Left ventricle myocardium inferior (tissue), 1 donor: ENCODE measurements at regions not wholly inside any gene's neighbourhood (a gene's known extent, or its start where the extent isn't known, plus 50 kb on each side); places are given as distances from the start of the nearest gene placed in this dataset.
"Not testable (repeated sequence)": the region's sequence is repeated elsewhere in the genome, so short reads cannot be mapped to it uniquely, and the experiment has no call there.

Experiments used
- DNase-seq: peaks from one replicate; pipeline ENCODE4 v3.0.0-alpha.2; 2020
- H3K27ac ChIP-seq: fragments of 200-600 bp; replicated peaks from 2 replicates; pipeline ENCODE4 v1.8.0; 2021
- H3K27me3 ChIP-seq: fragments of 200-600 bp; 2 replicates; pipeline ENCODE4 v1.8.0; 2021; ENCODE audit warnings: low read depth
- H3K36me3 ChIP-seq: fragments of 200-600 bp; 2 replicates; pipeline ENCODE4 v1.8.0; 2021
- H3K4me1 ChIP-seq: fragments of 200-600 bp; 2 replicates; pipeline ENCODE4 v1.8.0; 2021
- H3K4me3 ChIP-seq: fragments of 200-600 bp; 2 replicates; pipeline ENCODE4 v1.8.0; 2021; ENCODE audit warnings: mild to moderate bottlenecking, moderate library complexity
- H3K9me3 ChIP-seq: fragments of 200-600 bp; replicated peaks from 2 replicates; pipeline ENCODE4 v1.8.0; 2021
- CTCF ChIP-seq: fragments of 200-600 bp; IDR thresholded peaks from 2 replicates; pipeline ENCODE4 v1.8.0; 2021; ENCODE audit warnings: antibody characterized with exemption, mild to moderate bottlenecking, borderline replicate concordance
- intact Hi-C: fragments of 100-400 bp; cut with micrococcal nuclease; formaldehyde crosslinking; loops from one replicate; pipeline ENCODE4 v1.11.0; 2022
- donor health status: DM: no; HTN: yes; CAD: no; lungs with severe emphysema.

GRCh38 chr4:97072666-97073065, 1070.6 kb downstream of the STPG2 start:
- intact Hi-C loops: no loop called here
- DNase-seq: no peak
- no peak for TF ChIP-seq CTCF
- Histone ChIP-seq H3K4me1 (no peaks in the 10 kb centered on the region), H3K9me3 (no peaks in the 10 kb centered on the region), H3K27ac (no peak overlapping the region), H3K36me3 (no peaks in the 10 kb centered on the region), H3K27me3 (no peaks in the 10 kb centered on the region), H3K4me3 (no peak overlapping the region)

GRCh38 chr4:97073194-97073593, 1070.1 kb downstream of the STPG2 start:
- no peak for TF ChIP-seq CTCF
- no peak overlapping the region for H3K27ac ChIP-seq
- intact Hi-C loops: no loop called here

GRCh38 chr4:97074531-97074930, 1068.7 kb downstream of the STPG2 start:
- Histone ChIP-seq H3K4me3 (no peak overlapping the region), H3K27ac (no peak overlapping the region), H3K9me3 (no peaks in the 10 kb centered on the region), H3K27me3 (no peaks in the 10 kb centered on the region), H3K4me1 (no peaks in the 10 kb centered on the region), H3K36me3 (no peaks in the 10 kb centered on the region)
- DNase-seq: no peak
- no peak for TF ChIP-seq CTCF
- intact Hi-C loops: no loop called here

More at GRCh38 chr4:97073194-97073593, 1070.1 kb downstream of the STPG2 start:
- H3K9me3 ChIP-seq: no peaks in the 10 kb centered on the region
- H3K4me3 ChIP-seq: no peak overlapping the region
- no peaks in the 10 kb centered on the region for H3K27me3 ChIP-seq
- no peak for DNase-seq
- H3K36me3 ChIP-seq: no peaks in the 10 kb centered on the region
- H3K4me1 ChIP-seq: no peaks in the 10 kb centered on the region

GRCh38 chr4:97081951-97082350, 1061.3 kb downstream of the STPG2 start:
- Histone ChIP-seq H3K4me3 (no peak overlapping the region), H3K27ac (no peak overlapping the region), H3K4me1 (no peaks in the 10 kb centered on the region), H3K9me3 (no peaks in the 10 kb centered on the region), H3K27me3 (no peaks in the 10 kb centered on the region), H3K36me3 (no peaks in the 10 kb centered on the region)
- no peak for TF ChIP-seq CTCF
- intact Hi-C loops: no loop called here
- DNase-seq: no peak

GRCh38 chr4:97097036-97097435, 1046.2 kb downstream of the STPG2 start:
- H3K4me3 ChIP-seq, intact Hi-C loops, H3K27me3 ChIP-seq: not testable (repeated sequence)

GRCh38 chr4:97101171-97101570, 1042.1 kb downstream of the STPG2 start:
- H3K4me3 ChIP-seq, H3K27ac ChIP-seq, DNase-seq, H3K9me3 ChIP-seq, intact Hi-C loops, H3K36me3 ChIP-seq, H3K4me1 ChIP-seq, H3K27me3 ChIP-seq: not testable (repeated sequence)

More at GRCh38 chr4:97097036-97097435, 1046.2 kb downstream of the STPG2 start:
- not testable (repeated sequence) for DNase-seq, H3K4me1 ChIP-seq, H3K27ac ChIP-seq, H3K9me3 ChIP-seq, H3K36me3 ChIP-seq

GRCh38 chr4:97103252-97103651, 1040.0 kb downstream of the STPG2 start:
- H3K4me3 ChIP-seq: no peak overlapping the region
- DNase-seq: no peak
- no peaks in the 10 kb centered on the region for H3K27me3 ChIP-seq
- TF ChIP-seq CTCF: no peak
- no peak overlapping the region for H3K27ac ChIP-seq
- intact Hi-C loops: no loop called here
- H3K4me1 ChIP-seq: no peaks in the 10 kb centered on the region
- no peaks in the 10 kb centered on the region for H3K36me3 ChIP-seq
- H3K9me3 ChIP-seq: no peaks in the 10 kb centered on the region
